Activated T-cell treated with anti-CD3 and anti-CD28 coated beads for 1 hour (primary cell): ENCODE measurements at regions not wholly inside any gene's neighbourhood (a gene's known extent, or its start where the extent isn't known, plus 50 kb on each side); places are given as distances from the start of the nearest gene placed in this dataset.
"Not testable (repeated sequence)": the region's sequence is repeated elsewhere in the genome, so short reads cannot be mapped to it uniquely, and the experiment has no call there.

Source experiments
- DNase-seq: peaks from one replicate; pipeline ENCODE4 v3.0.0-alpha.2; 2020; ENCODE audit warnings: low read depth

- no peak for DNase-seq
These were observed 296.3 kb upstream of the NMUR2 start for GRCh38 chr5:152701305-152701949.

GRCh38 chr5:152704286-152704685 is 299.2 kb upstream of the NMUR2 start:
- no peak for DNase-seq

GRCh38 chr5:152711801-152712388 is 306.8 kb upstream of the NMUR2 start:
- no peak for DNase-seq

GRCh38 chr5:152717393-152717792 is 312.3 kb upstream of the NMUR2 start:
- DNase-seq: no peak

GRCh38 chr5:152723482-152723881 is 318.4 kb upstream of the NMUR2 start:
- no peak for DNase-seq

- DNase-seq: no peak
These were observed 325.1 kb upstream of the NMUR2 start for GRCh38 chr5:152730176-152730575.

GRCh38 chr5:152736906-152737305 is 331.8 kb upstream of the NMUR2 start:
- no peak for DNase-seq

- DNase-seq: no peak
These were observed 334.8 kb upstream of the NMUR2 start for GRCh38 chr5:152739916-152740315.

GRCh38 chr5:152741126-152741525 is 336.0 kb upstream of the NMUR2 start:
- not testable (repeated sequence) for DNase-seq

- DNase-seq: not testable (repeated sequence)
These were observed 382.7 kb upstream of the NMUR2 start for GRCh38 chr5:152787709-152788217.

GRCh38 chr5:152801886-152802285 is 396.8 kb upstream of the NMUR2 start:
- DNase-seq: no peak

- DNase-seq: no peak
These were observed 399.1 kb upstream of the NMUR2 start for GRCh38 chr5:152804179-152804578.

GRCh38 chr5:152811988-152812387 is 406.9 kb upstream of the NMUR2 start:
- DNase-seq: no peak

- no peak for DNase-seq
These were observed 408.4 kb upstream of the NMUR2 start for GRCh38 chr5:152813526-152813925.

GRCh38 chr5:152819891-152820290 is 414.8 kb upstream of the NMUR2 start:
- no peak for DNase-seq

- DNase-seq: no peak
These were observed 419.2 kb upstream of the NMUR2 start for GRCh38 chr5:152824316-152824715.

- DNase-seq: no peak
These were observed 433.2 kb upstream of the NMUR2 start for GRCh38 chr5:152838241-152838786.

- DNase-seq: no peak
These were observed 439.6 kb upstream of the NMUR2 start for GRCh38 chr5:152844713-152845112.

- no peak for DNase-seq
These were observed 448.3 kb upstream of the NMUR2 start for GRCh38 chr5:152853361-152853760.

GRCh38 chr5:152855441-152855840 is 450.4 kb upstream of the NMUR2 start:
- no peak for DNase-seq

GRCh38 chr5:152861231-152861630 is 456.2 kb upstream of the NMUR2 start:
- no peak for DNase-seq

- no peak for DNase-seq
These were observed 459.4 kb upstream of the NMUR2 start for GRCh38 chr5:152864447-152864846.

GRCh38 chr5:152864991-152865390 is 459.9 kb upstream of the NMUR2 start:
- DNase-seq: no peak

GRCh38 chr5:152869971-152870370 is 464.9 kb upstream of the NMUR2 start:
- DNase-seq: no peak
